ENCODE measurements at regions not wholly inside any gene's neighbourhood (a gene's known extent, or its start where the extent isn't known, plus 50 kb on each side); places are given as distances from the start of the nearest gene placed in this dataset.

GRCh38 chr2:129800285-129800684 lies 179.2 kb upstream of the RAB6C start (continued):
- TF ChIP-seq, protein P1, sequence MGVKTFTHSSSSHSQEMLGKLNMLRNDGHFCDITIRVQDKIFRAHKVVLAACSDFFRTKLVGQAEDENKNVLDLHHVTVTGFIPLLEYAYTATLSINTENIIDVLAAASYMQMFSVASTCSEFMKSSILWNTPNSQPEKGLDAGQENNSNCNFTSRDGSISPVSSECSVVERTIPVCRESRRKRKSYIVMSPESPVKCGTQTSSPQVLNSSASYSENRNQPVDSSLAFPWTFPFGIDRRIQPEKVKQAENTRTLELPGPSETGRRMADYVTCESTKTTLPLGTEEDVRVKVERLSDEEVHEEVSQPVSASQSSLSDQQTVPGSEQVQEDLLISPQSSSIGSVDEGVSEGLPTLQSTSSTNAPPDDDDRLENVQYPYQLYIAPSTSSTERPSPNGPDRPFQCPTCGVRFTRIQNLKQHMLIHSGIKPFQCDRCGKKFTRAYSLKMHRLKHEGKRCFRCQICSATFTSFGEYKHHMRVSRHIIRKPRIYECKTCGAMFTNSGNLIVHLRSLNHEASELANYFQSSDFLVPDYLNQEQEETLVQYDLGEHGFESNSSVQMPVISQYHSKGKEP (CRISPR knock-in tag; IDR thresholded peaks at IDR 0.05), result no peak
- TF ChIP-seq REL (CRISPR knock-in tag; conservative IDR thresholded peaks at IDR 0.05) (no peak), ZGPAT (CRISPR knock-in tag; IDR thresholded peaks at IDR 0.05) (no peak), GMEB2 (CRISPR knock-in tag; IDR thresholded peaks at IDR 0.05; ENCODE audit: low read depth) (no peak), TOE1 (CRISPR knock-in tag; IDR thresholded peaks at IDR 0.05) (no peak), ATF7 (IDR thresholded peaks at IDR 0.05) (no peak), ATF7 (CRISPR knock-in tag; IDR thresholded peaks at IDR 0.05) (no peak), ZSCAN12 (CRISPR knock-in tag; IDR thresholded peaks at IDR 0.05) (no peak)

- TF ChIP-seq ZNF253 (CRISPR knock-in tag; IDR thresholded peaks at IDR 0.05; ENCODE audit: borderline replicate concordance), result no peak
- no peak for TF ChIP-seq ZNF207 (IDR thresholded peaks at IDR 0.05; ENCODE audit: borderline replicate concordance)
- no peak for TF ChIP-seq ISL2 (CRISPR knock-in tag; IDR thresholded peaks at IDR 0.05)
- TF ChIP-seq DDIT3 (CRISPR knock-in tag; IDR thresholded peaks at IDR 0.05), result no peak
- no peak for TF ChIP-seq ZNF124 (CRISPR knock-in tag; IDR thresholded peaks at IDR 0.05)
- TF ChIP-seq, protein P2, sequence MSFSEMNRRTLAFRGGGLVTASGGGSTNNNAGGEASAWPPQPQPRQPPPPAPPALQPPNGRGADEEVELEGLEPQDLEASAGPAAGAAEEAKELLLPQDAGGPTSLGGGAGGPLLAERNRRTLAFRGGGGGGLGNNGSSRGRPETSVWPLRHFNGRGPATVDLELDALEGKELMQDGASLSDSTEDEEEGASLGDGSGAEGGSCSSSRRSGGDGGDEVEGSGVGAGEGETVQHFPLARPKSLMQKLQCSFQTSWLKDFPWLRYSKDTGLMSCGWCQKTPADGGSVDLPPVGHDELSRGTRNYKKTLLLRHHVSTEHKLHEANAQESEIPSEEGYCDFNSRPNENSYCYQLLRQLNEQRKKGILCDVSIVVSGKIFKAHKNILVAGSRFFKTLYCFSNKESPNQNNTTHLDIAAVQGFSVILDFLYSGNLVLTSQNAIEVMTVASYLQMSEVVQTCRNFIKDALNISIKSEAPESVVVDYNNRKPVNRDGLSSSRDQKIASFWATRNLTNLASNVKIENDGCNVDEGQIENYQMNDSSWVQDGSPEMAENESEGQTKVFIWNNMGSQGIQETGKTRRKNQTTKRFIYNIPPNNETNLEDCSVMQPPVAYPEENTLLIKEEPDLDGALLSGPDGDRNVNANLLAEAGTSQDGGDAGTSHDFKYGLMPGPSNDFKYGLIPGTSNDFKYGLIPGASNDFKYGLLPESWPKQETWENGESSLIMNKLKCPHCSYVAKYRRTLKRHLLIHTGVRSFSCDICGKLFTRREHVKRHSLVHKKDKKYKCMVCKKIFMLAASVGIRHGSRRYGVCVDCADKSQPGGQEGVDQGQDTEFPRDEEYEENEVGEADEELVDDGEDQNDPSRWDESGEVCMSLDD (CRISPR knock-in tag; IDR thresholded peaks at IDR 0.05; ENCODE audit: borderline replicate concordance), result no peak
- TF ChIP-seq, protein P3, sequence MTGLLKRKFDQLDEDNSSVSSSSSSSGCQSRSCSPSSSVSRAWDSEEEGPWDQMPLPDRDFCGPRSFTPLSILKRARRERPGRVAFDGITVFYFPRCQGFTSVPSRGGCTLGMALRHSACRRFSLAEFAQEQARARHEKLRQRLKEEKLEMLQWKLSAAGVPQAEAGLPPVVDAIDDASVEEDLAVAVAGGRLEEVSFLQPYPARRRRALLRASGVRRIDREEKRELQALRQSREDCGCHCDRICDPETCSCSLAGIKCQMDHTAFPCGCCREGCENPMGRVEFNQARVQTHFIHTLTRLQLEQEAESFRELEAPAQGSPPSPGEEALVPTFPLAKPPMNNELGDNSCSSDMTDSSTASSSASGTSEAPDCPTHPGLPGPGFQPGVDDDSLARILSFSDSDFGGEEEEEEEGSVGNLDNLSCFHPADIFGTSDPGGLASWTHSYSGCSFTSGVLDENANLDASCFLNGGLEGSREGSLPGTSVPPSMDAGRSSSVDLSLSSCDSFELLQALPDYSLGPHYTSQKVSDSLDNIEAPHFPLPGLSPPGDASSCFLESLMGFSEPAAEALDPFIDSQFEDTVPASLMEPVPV (CRISPR knock-in tag; IDR thresholded peaks at IDR 0.05), result no peak
- no peak for TF ChIP-seq ZNF382 (CRISPR knock-in tag; IDR thresholded peaks at IDR 0.05; ENCODE audit: borderline replicate concordance)
- 3% methylated on average over 5 of the region's 5 CpGs for WGBS (ENCODE audit: low lambda C conversion rate)
- ChIA-PET POLR2A (no interaction called here), CTCF (ENCODE audit: low intra/inter-chr PET ratio, low total read pairs) (no interaction called here)
- Histone ChIP-seq H3K4me2 (ENCODE audit: low read depth, low read length) (no peak overlapping the region), H3K4me1 (ENCODE audit: insufficient read depth, low read length) (no peaks in the 10 kb centered on the region), H3K9ac (ENCODE audit: insufficient read depth, low read depth, low read length) (no peak overlapping the region), H3K9me3 (ENCODE audit: low read length) (no peaks in the 10 kb centered on the region), H3K27ac (ENCODE audit: extremely low read length, insufficient read depth, low read length) (no peak overlapping the region), H3K4me3 (replicated peaks in 1 of 3; ENCODE audit: insufficient read depth in 1 of 3, low read depth in 2 of 3, low read length in 3 of 3) (no peak overlapping the region), H3K27me3 (ENCODE audit: control insufficient read depth in 1 of 2, insufficient read depth in 2 of 2, low read length in 2 of 2) (peaks cover 8 to 25% of the 10 kb centered on the region in 2 experiments; a peak in 4 of 5 replicates), H3K36me3 (replicated peaks in 1 of 2; ENCODE audit: control insufficient read depth in 1 of 2, insufficient read depth in 2 of 2, low read length in 2 of 2) (no peaks in the 10 kb centered on the region), H3K79me2 (ENCODE audit: insufficient read depth, low read length) (no peaks in the 10 kb centered on the region), H4K20me1 (ENCODE audit: insufficient read depth, low read length) (no peaks in the 10 kb centered on the region), H2AFZ (ENCODE audit: low read length) (no peak overlapping the region)
- no peak for ATAC-seq
- intact Hi-C loops (cut with micrococcal nuclease; ENCODE audit: unreplicated experiment), result no loop called here
- no peak for DNase-seq (ENCODE audit: low spot score)
- no TSS peak for BruUV-seq (replicated peaks)
- FAIRE-seq, result no peak
- in situ Hi-C loops (cut with HindIII; ENCODE audit: extremely low pct_ligation_motif_present, low pct_unique_long_range_greater_than_20kb), result no loop called here
These were observed 178.8 kb upstream of the RAB6C start for GRCh38 chr2:129800686-129801085.
